Liver (tissue), 8 donors: ENCODE measurements at regions not wholly inside any gene's neighbourhood (a gene's known extent, or its start where the extent isn't known, plus 50 kb on each side); places are given as distances from the start of the nearest gene placed in this dataset.
A peak's percentile ranks its signal among the peaks of the same experiment; 100 is the strongest.

Source experiments
- DNase-seq: peaks from one replicate; pipeline ENCODE4 v3.0.0-alpha.2; 2017; ENCODE audit warnings: low spot score
- H3K27ac ChIP-seq, 2 donors: one replicate each; pipeline ENCODE4 v1.7.0; 2013; ENCODE audit warnings: inconsistent platforms in 2 of 2, low read length in 2 of 2, control low read depth in 1 of 2, low read depth in 1 of 2, mild to moderate bottlenecking in 1 of 2
- H3K27me3 ChIP-seq, 4 donors: one replicate each; pipeline versions ENCODE4 v1.6.1 to v1.7.0; 2013; ENCODE audit warnings: low read length in 3 of 4, inconsistent platforms in 1 of 4, mild to moderate bottlenecking in 1 of 4, moderate library complexity in 1 of 4; ENCODE audit not compliant: control insufficient read depth in 4 of 4, insufficient read depth in 4 of 4
- H3K36me3 ChIP-seq, 4 donors: one replicate each; pipeline versions ENCODE4 v1.6.1 to v1.7.0; 2013; ENCODE audit warnings: low read length in 3 of 4, mild to moderate bottlenecking in 3 of 4, low read depth in 1 of 4, moderate library complexity in 1 of 4; ENCODE audit not compliant: control insufficient read depth in 4 of 4, insufficient read depth in 3 of 4
- H3K4me1 ChIP-seq, 4 donors: one replicate each; pipeline versions ENCODE4 v1.6.1 to v1.7.0; 2013; ENCODE audit warnings: low read length in 3 of 4, mild to moderate bottlenecking in 3 of 4, moderate library complexity in 1 of 4; ENCODE audit not compliant: control insufficient read depth in 4 of 4, insufficient read depth in 4 of 4
- H3K4me3 ChIP-seq, 3 donors: one replicate each; pipeline versions ENCODE4 v1.6.1 to v1.7.0; 2013; ENCODE audit warnings: low read length in 3 of 3, control low read depth in 1 of 3, low read depth in 1 of 3, mild to moderate bottlenecking in 1 of 3
- H3K9ac ChIP-seq, 2 donors: one replicate each; pipeline ENCODE4 v1.7.0; 2013; ENCODE audit warnings: low read length in 2 of 2, mild to moderate bottlenecking in 2 of 2, moderate library complexity in 2 of 2, control low read depth in 1 of 2, low read depth in 1 of 2
- H3K9me3 ChIP-seq, 4 donors: one replicate each; pipeline versions ENCODE4 v1.6.1 to v1.7.0; 2013; ENCODE audit warnings: low read length in 3 of 4; ENCODE audit not compliant: control insufficient read depth in 4 of 4
- EGR1 ChIP-seq, 2 donors: IDR thresholded peaks; 2 replicates each; pipeline ENCODE4 v1.6.1; 2016 to 2018; ENCODE audit warnings: antibody characterized with exemption in 2 of 2, low read depth in 2 of 2
- FOXA2 ChIP-seq: IDR thresholded peaks from 2 replicates; pipeline ENCODE4 v1.6.1; 2016; ENCODE audit warnings: antibody characterized with exemption
- HNF4A ChIP-seq, 2 donors: conservative IDR thresholded peaks; 2 replicates each; pipeline ENCODE4 v1.6.1; 2016; ENCODE audit warnings: antibody characterized with exemption in 2 of 2, mild to moderate bottlenecking in 2 of 2
- HNF4G ChIP-seq: IDR thresholded peaks from 2 replicates; pipeline ENCODE4 v1.6.1; 2016; ENCODE audit warnings: antibody characterized with exemption
- JUND ChIP-seq, 2 donors: IDR thresholded peaks; 2 replicates each; pipeline ENCODE4 v1.6.1; 2016; ENCODE audit warnings: antibody characterized with exemption in 2 of 2
- NR2F2 ChIP-seq: IDR thresholded peaks from 2 replicates; pipeline ENCODE4 v1.6.1; 2016; ENCODE audit warnings: antibody characterized with exemption
- RAD21 ChIP-seq, 2 donors: IDR thresholded peaks; 2 replicates each; pipeline ENCODE4 v1.6.1; 2016; ENCODE audit warnings: antibody characterized with exemption in 2 of 2, mild to moderate bottlenecking in 2 of 2
- RXRA ChIP-seq, 2 donors: IDR thresholded peaks; 2 replicates each; pipeline ENCODE4 v1.6.1; 2017 to 2018; ENCODE audit warnings: antibody characterized with exemption in 2 of 2, mild to moderate bottlenecking in 1 of 2
- SP1 ChIP-seq: IDR thresholded peaks from 2 replicates; pipeline ENCODE4 v1.6.1; 2018; ENCODE audit warnings: antibody characterized with exemption, mild to moderate bottlenecking
- YY1 ChIP-seq: IDR thresholded peaks from 2 replicates; pipeline ENCODE4 v1.6.1; 2016; ENCODE audit warnings: antibody characterized with exemption, mild to moderate bottlenecking
- WGBS: extraction: QIAGEN DNeasy Blood & Tissue Kit; methylation state at CpG from one replicate; pipeline ENCODE4 v1.1.7; 2013; 5-methylcytosine and 5-hydroxymethylcytosine counted together
- TF ChIP-seq, protein P1 (sequence below): fragments of 150-350 bp; IDR thresholded peaks from 2 replicates; pipeline ENCODE4 v1.5.1; 2017; ENCODE audit warnings: improper control_type of control experiment, low read depth, low read length; ENCODE audit not compliant: missing input control
- TF ChIP-seq, protein P2 (sequence below): IDR thresholded peaks from 2 replicates; pipeline ENCODE4 v1.6.1; 2016; ENCODE audit warnings: antibody characterized with exemption, mild to moderate bottlenecking
- TF ChIP-seq, protein P3 (sequence below): IDR thresholded peaks from 2 replicates; pipeline ENCODE4 v1.6.1; 2016; ENCODE audit warnings: antibody characterized with exemption
- donor health status: healthy.
- donor health status: healthy.
- donor health status: healthy.
- donor health status: healthy.
- donor health status: healthy.

DNA sequence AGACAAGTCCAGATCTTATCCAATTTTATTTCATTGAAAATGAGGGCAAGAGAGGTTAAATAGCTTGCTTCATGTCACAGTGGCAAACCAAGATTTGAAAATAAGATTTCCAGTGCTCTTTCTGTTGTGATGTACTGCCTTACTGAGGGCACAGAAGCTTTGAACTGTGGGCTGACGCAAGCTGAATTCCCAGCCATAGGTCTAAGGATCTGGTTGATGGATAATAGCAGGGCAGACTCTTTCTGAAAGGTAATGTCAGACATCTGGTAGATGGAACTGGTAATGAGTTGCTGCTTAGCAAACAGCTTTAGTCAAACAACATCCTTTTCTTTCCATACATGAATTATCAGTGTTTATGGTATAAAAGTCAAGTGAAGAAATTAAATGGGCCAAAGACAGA lies 193.9 kb upstream of the RASGEF1B start (continued):
- TF ChIP-seq, protein P1, sequence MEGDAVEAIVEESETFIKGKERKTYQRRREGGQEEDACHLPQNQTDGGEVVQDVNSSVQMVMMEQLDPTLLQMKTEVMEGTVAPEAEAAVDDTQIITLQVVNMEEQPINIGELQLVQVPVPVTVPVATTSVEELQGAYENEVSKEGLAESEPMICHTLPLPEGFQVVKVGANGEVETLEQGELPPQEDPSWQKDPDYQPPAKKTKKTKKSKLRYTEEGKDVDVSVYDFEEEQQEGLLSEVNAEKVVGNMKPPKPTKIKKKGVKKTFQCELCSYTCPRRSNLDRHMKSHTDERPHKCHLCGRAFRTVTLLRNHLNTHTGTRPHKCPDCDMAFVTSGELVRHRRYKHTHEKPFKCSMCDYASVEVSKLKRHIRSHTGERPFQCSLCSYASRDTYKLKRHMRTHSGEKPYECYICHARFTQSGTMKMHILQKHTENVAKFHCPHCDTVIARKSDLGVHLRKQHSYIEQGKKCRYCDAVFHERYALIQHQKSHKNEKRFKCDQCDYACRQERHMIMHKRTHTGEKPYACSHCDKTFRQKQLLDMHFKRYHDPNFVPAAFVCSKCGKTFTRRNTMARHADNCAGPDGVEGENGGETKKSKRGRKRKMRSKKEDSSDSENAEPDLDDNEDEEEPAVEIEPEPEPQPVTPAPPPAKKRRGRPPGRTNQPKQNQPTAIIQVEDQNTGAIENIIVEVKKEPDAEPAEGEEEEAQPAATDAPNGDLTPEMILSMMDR = no peak

DNA sequence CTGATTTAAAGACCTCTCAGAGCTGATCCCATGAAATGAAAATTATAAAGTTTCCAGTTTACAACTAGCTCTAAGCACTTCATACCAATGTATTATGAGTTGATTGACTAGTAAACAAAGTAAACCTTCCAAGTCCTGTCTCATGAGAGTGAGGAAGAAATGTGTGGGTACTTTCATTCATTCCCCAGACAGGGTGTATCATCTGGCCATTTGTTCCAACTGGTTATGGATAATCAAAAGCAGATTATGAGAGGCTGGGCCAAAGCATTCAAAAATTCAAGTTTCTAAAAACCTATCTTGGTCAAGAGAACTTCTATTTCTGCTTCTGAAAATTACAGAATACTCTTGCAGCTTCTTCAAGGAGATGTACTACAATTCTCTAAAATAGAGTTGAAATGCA lies 193.3 kb upstream of the RASGEF1B start:
- no peaks in the 10 kb centered on the region for H3K27me3 ChIP-seq
- H3K27ac ChIP-seq = peak overlapping the region; percentile 82 to 92
- no peak overlapping the region for H3K9ac ChIP-seq
- no peak for DNase-seq
- TF ChIP-seq, protein P2, sequence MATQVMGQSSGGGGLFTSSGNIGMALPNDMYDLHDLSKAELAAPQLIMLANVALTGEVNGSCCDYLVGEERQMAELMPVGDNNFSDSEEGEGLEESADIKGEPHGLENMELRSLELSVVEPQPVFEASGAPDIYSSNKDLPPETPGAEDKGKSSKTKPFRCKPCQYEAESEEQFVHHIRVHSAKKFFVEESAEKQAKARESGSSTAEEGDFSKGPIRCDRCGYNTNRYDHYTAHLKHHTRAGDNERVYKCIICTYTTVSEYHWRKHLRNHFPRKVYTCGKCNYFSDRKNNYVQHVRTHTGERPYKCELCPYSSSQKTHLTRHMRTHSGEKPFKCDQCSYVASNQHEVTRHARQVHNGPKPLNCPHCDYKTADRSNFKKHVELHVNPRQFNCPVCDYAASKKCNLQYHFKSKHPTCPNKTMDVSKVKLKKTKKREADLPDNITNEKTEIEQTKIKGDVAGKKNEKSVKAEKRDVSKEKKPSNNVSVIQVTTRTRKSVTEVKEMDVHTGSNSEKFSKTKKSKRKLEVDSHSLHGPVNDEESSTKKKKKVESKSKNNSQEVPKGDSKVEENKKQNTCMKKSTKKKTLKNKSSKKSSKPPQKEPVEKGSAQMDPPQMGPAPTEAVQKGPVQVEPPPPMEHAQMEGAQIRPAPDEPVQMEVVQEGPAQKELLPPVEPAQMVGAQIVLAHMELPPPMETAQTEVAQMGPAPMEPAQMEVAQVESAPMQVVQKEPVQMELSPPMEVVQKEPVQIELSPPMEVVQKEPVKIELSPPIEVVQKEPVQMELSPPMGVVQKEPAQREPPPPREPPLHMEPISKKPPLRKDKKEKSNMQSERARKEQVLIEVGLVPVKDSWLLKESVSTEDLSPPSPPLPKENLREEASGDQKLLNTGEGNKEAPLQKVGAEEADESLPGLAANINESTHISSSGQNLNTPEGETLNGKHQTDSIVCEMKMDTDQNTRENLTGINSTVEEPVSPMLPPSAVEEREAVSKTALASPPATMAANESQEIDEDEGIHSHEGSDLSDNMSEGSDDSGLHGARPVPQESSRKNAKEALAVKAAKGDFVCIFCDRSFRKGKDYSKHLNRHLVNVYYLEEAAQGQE = no peak
- H3K36me3 ChIP-seq = no peaks in the 10 kb centered on the region
- peaks cover 1 to 40% (median 14%) of the 10 kb centered on the region in 4 donors for H3K4me1 ChIP-seq
- H3K9me3 ChIP-seq = no peaks in the 10 kb centered on the region
- H3K4me3 ChIP-seq = no peak overlapping the region

DNA sequence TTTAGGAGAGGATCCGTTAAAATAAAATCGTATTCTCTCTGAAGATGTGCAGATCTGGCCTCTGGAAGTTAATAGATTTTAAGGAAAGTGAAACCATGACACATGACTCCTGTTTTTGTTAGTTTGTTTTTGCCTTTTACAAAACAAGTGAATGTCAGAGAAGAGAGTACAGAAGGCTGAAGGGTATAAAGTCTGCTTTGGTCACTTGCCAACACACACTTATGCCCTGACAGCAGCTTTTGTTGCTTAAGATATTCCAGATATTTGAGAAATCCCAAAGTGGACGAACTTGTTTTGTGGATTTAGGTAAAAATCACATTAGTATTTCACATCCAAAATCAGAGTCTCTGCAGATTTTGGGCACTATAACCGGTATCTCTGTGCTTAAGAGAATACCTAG lies 192.4 kb upstream of the RASGEF1B start:
- Histone ChIP-seq H3K9me3 (no peaks in the 10 kb centered on the region), H3K27ac (peak overlapping the region; percentile 82 to 92), H3K9ac (peak overlapping the region; percentile 53 to 88), H3K4me3 (peak overlapping the region; percentile 3 to 38 (median 6)), H3K4me1 (peaks cover 1 to 39% (median 13%) of the 10 kb centered on the region in 4 donors), H3K27me3 (no peaks in the 10 kb centered on the region), H3K36me3 (no peaks in the 10 kb centered on the region)
- WGBS = 30% methylated on average over 4 of the region's 4 CpGs
- no peak for DNase-seq
- TF ChIP-seq RXRA (IDR thresholded peaks at IDR 0.05) = peak in 1 of 2 donors; percentile 25
- TF ChIP-seq, protein P3, sequence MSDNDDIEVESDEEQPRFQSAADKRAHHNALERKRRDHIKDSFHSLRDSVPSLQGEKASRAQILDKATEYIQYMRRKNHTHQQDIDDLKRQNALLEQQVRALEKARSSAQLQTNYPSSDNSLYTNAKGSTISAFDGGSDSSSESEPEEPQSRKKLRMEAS = no peak
- TF ChIP-seq, protein P2 = no peak
- TF ChIP-seq RAD21 (IDR thresholded peaks at IDR 0.05) = no peak
- peak; percentile 36 for TF ChIP-seq SP1
- no peak for TF ChIP-seq NR2F2
- peak; percentile 49 to 59 for TF ChIP-seq HNF4A (conservative IDR thresholded peaks at IDR 0.05)
- TF ChIP-seq HNF4G = peak; percentile 27
- peak; percentile 10 for TF ChIP-seq YY1
- TF ChIP-seq FOXA2 = no peak
- TF ChIP-seq EGR1 (IDR thresholded peaks at IDR 0.05; ENCODE audit: low read depth in 2 of 2) = no peak
- no peak for TF ChIP-seq JUND (IDR thresholded peaks at IDR 0.05)
